Mesodermal cell (in vitro differentiated cells): ENCODE measurements at regions not wholly inside any gene's neighbourhood (a gene's known extent, or its start where the extent isn't known, plus 50 kb on each side); places are given as distances from the start of the nearest gene placed in this dataset.

Experiments
- H3K27ac ChIP-seq: 2 replicates; pipeline ENCODE4 v1.7.0; 2013; ENCODE audit warnings: mild to moderate bottlenecking, low read depth, low read length, moderate library complexity; ENCODE audit not compliant: severe bottlenecking
- H3K36me3 ChIP-seq: 2 replicates; pipeline ENCODE4 v1.7.1; 2013; ENCODE audit warnings: mild to moderate bottlenecking, low read length, moderate library complexity; ENCODE audit not compliant: control insufficient read depth, insufficient read depth
- H3K4me1 ChIP-seq: one replicate; pipeline ENCODE4 v1.7.1; 2013; ENCODE audit warnings: mild to moderate bottlenecking, low read length; ENCODE audit not compliant: insufficient read depth, control insufficient read depth, poor library complexity, severe bottlenecking
- H3K4me3 ChIP-seq: 2 replicates; pipeline ENCODE4 v1.7.0; 2013; ENCODE audit warnings: low read length, control low read depth, mild to moderate bottlenecking; ENCODE audit not compliant: insufficient read depth, poor library complexity, severe bottlenecking; ENCODE audit errors: extremely low read depth
- H3K9me3 ChIP-seq: 2 replicates; pipeline ENCODE4 v1.7.1; 2013; ENCODE audit warnings: mild to moderate bottlenecking, low read length, moderate library complexity; ENCODE audit not compliant: control insufficient read depth
- WGBS, 2 experiments: methylation state at CpG; one replicate each; pipeline ENCODE4 v1.1.5; 2013; ENCODE audit warnings: missing lambda C conversion rate in 2 of 2; ENCODE audit not compliant: insufficient coverage in 2 of 2; 5-methylcytosine and 5-hydroxymethylcytosine counted together

GRCh38 chr6:8570256-8570920, 135.0 kb upstream of the SLC35B3 start:
- peaks cover 6% of the 10 kb centered on the region for H3K4me1 ChIP-seq
- no peak overlapping the region for H3K4me3 ChIP-seq
- no peaks in the 10 kb centered on the region for H3K36me3 ChIP-seq
- WGBS, 2 experiments: 83% methylated on average over 1 of the region's 6 CpGs; no CpG with 5 or more reads in 1 of the 2 experiments
- H3K27ac ChIP-seq: no peak overlapping the region
- no peaks in the 10 kb centered on the region for H3K9me3 ChIP-seq

GRCh38 chr6:8562125-8562524, 126.8 kb upstream of the SLC35B3 start:
- Histone ChIP-seq H3K9me3 (no peaks in the 10 kb centered on the region), H3K4me3 (no peak overlapping the region), H3K27ac (no peak overlapping the region), H3K36me3 (no peaks in the 10 kb centered on the region), H3K4me1 (no peaks in the 10 kb centered on the region)
- WGBS, 2 experiments: 54 to 80% methylated on average over 1 to 2 of the region's 3 CpGs

GRCh38 chr6:8558953-8559352, 123.6 kb upstream of the SLC35B3 start:
- H3K27ac ChIP-seq: no peak overlapping the region
- no peaks in the 10 kb centered on the region for H3K36me3 ChIP-seq
- 91 to 95% methylated on average over 1 to 4 of the region's 4 CpGs for WGBS, 2 experiments
- no peaks in the 10 kb centered on the region for H3K9me3 ChIP-seq
- H3K4me1 ChIP-seq: peaks cover 4% of the 10 kb centered on the region
- no peak overlapping the region for H3K4me3 ChIP-seq

GRCh38 chr6:8557014-8557748, 121.8 kb upstream of the SLC35B3 start:
- Histone ChIP-seq H3K4me3 (no peak overlapping the region), H3K9me3 (no peaks in the 10 kb centered on the region), H3K27ac (no peak overlapping the region), H3K36me3 (no peaks in the 10 kb centered on the region), H3K4me1 (peaks cover 4% of the 10 kb centered on the region)
- WGBS, 2 experiments: 40% methylated on average over 1 of the region's 2 CpGs; no CpG with 5 or more reads in 1 of the 2 experiments

GRCh38 chr6:8556370-8557013, 121.1 kb upstream of the SLC35B3 start:
- no peaks in the 10 kb centered on the region for H3K36me3 ChIP-seq
- no peak overlapping the region for H3K4me3 ChIP-seq
- H3K9me3 ChIP-seq: no peaks in the 10 kb centered on the region
- WGBS, 2 experiments: 100% methylated on average over 1 of the region's 1 CpG; no CpG with 5 or more reads in 1 of the 2 experiments
- peaks cover 4% of the 10 kb centered on the region for H3K4me1 ChIP-seq
- no peak overlapping the region for H3K27ac ChIP-seq

GRCh38 chr6:8551993-8552392, 116.6 kb upstream of the SLC35B3 start:
- 75% methylated on average over 2 of the region's 2 CpGs; no CpG with 5 or more reads in 1 of the 2 experiments for WGBS, 2 experiments
- no peak overlapping the region for H3K4me3 ChIP-seq
- no peak overlapping the region for H3K27ac ChIP-seq
- no peaks in the 10 kb centered on the region for H3K36me3 ChIP-seq
- H3K4me1 ChIP-seq: peaks cover 23% of the 10 kb centered on the region
- H3K9me3 ChIP-seq: no peaks in the 10 kb centered on the region

GRCh38 chr6:8551386-8551785, 116.0 kb upstream of the SLC35B3 start:
- WGBS, 2 experiments: 80 to 94% methylated on average over 1 to 2 of the region's 2 CpGs
- H3K9me3 ChIP-seq: no peaks in the 10 kb centered on the region
- H3K4me3 ChIP-seq: no peak overlapping the region
- H3K4me1 ChIP-seq: peaks cover 20% of the 10 kb centered on the region
- no peaks in the 10 kb centered on the region for H3K36me3 ChIP-seq
- no peak overlapping the region for H3K27ac ChIP-seq

- no peaks in the 10 kb centered on the region for H3K36me3 ChIP-seq
- no peak overlapping the region for H3K4me3 ChIP-seq
- H3K4me1 ChIP-seq: peaks cover 20% of the 10 kb centered on the region
- no peaks in the 10 kb centered on the region for H3K9me3 ChIP-seq
- peak overlapping the region; percentile 23 for H3K27ac ChIP-seq
- WGBS, 2 experiments: 40 to 43% methylated on average over 1 of the region's 6 CpGs
These were observed 113.9 kb upstream of the SLC35B3 start for GRCh38 chr6:8549074-8549790.

GRCh38 chr6:8546496-8546895, 111.2 kb upstream of the SLC35B3 start:
- Histone ChIP-seq H3K4me3 (no peak overlapping the region), H3K4me1 (peaks cover 20% of the 10 kb centered on the region), H3K9me3 (no peaks in the 10 kb centered on the region), H3K27ac (no peak overlapping the region), H3K36me3 (no peaks in the 10 kb centered on the region)
- WGBS, 2 experiments: 84 to 93% methylated on average over 5 to 6 of the region's 7 CpGs

GRCh38 chr6:8545336-8545735, 110.0 kb upstream of the SLC35B3 start:
- Histone ChIP-seq H3K27ac (no peak overlapping the region), H3K4me3 (no peak overlapping the region), H3K4me1 (peaks cover 15% of the 10 kb centered on the region), H3K36me3 (no peaks in the 10 kb centered on the region), H3K9me3 (no peaks in the 10 kb centered on the region)
- 86 to 100% methylated on average over 1 of the region's 1 CpG for WGBS, 2 experiments
